Effector memory CD4-positive, alpha-beta T cell (primary cell): ENCODE measurements at regions not wholly inside any gene's neighbourhood (a gene's known extent, or its start where the extent isn't known, plus 50 kb on each side); places are given as distances from the start of the nearest gene placed in this dataset.

ENCODE experiments used
- DNase-seq, 3 donors: peaks; one replicate each; pipeline ENCODE4 v3.0.0-alpha.2; 2020
- H3K27ac ChIP-seq: 2 replicates; pipeline ENCODE4 v1.7.0; 2013; ENCODE audit warnings: mild to moderate bottlenecking, low read length, moderate library complexity; ENCODE audit not compliant: insufficient read depth, poor library complexity, severe bottlenecking
- H3K27me3 ChIP-seq: replicated peaks from 2 replicates; pipeline ENCODE4 v1.7.0; 2013; ENCODE audit warnings: mild to moderate bottlenecking, low read length; ENCODE audit not compliant: insufficient read depth, control insufficient read depth, poor library complexity, severe bottlenecking
- H3K36me3 ChIP-seq: 2 replicates; pipeline ENCODE4 v1.7.0; 2013; ENCODE audit warnings: mild to moderate bottlenecking, low read length, moderate library complexity; ENCODE audit not compliant: control insufficient read depth, insufficient read depth
- H3K4me1 ChIP-seq: 2 replicates; pipeline ENCODE4 v1.7.0; 2013; ENCODE audit warnings: low read length, mild to moderate bottlenecking; ENCODE audit not compliant: control insufficient read depth, insufficient read depth, poor library complexity, severe bottlenecking
- H3K4me3 ChIP-seq: 2 replicates; pipeline ENCODE4 v1.7.0; 2013; ENCODE audit warnings: low read length, low read depth, mild to moderate bottlenecking; ENCODE audit not compliant: insufficient read depth, poor library complexity, severe bottlenecking
- H3K9me3 ChIP-seq: 2 replicates; pipeline ENCODE4 v1.7.0; 2013; ENCODE audit warnings: mild to moderate bottlenecking, low read length, moderate library complexity; ENCODE audit not compliant: control insufficient read depth

DNA sequence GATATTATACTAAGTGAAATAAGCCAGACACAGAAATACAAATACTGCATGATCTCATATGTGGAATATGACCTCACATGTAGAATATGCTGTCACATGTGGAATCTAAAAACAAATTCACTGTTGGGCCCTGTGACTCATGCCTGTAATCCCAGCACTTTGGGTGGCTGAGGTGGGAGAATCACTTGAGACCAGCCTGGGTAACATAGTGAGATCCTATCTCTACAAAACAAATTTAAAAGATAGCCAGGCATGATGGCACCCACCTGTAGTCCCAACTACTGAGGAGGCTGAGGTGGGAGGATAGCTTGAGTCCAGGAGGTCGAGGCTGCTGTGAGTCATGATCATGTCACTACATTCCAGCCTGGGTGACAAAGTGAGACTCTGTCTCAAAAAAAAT lies 160.3 kb downstream of the PTEN start:
- H3K4me3 ChIP-seq: no peak overlapping the region
- no peaks in the 10 kb centered on the region for H3K36me3 ChIP-seq
- H3K27me3 ChIP-seq: no peaks in the 10 kb centered on the region
- DNase-seq: no peak
- no peak overlapping the region for H3K27ac ChIP-seq
- H3K4me1 ChIP-seq: no peaks in the 10 kb centered on the region
- no peaks in the 10 kb centered on the region for H3K9me3 ChIP-seq

DNA sequence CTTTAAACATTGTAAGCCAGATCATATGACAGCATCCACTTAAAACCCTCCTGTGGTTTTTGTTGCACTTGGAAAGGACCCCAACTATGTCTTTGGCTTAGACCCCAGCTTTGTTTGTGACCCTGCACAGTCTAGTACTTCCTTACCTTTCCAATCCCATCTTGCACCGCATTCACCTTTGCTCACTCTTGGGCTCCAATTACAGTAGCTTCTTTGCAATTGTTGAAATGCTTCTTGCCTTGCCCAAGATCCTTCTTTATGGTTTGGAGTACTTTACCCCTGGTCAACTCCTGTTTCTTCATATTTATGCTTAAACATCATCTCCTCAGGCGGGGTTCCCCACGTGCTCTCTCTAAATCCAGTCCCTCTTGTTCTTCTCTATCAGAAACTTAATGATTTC lies 162.6 kb downstream of the PTEN start:
- Histone ChIP-seq H3K36me3 (no peaks in the 10 kb centered on the region), H3K27me3 (no peaks in the 10 kb centered on the region), H3K4me1 (no peaks in the 10 kb centered on the region), H3K9me3 (no peaks in the 10 kb centered on the region), H3K4me3 (no peak overlapping the region), H3K27ac (no peak overlapping the region)
- DNase-seq: no peak

DNA sequence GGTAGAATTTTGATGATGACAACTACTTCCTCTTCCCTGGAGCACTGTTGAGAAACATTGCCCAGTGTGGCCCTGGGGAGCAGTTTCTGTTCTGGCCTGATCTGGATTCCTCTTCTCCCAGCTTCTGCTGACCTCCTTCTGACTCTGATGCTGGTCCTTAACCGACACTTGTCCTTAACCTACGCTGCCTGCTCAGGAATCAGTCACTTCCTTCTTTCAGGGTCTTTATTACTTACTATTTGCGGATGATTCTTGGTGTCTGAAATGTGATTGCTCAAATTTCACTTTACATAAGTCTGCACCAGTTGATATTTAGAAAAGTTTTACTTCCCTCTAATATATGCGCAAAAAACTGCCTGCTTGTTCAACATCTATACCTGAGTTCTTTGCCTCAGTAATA lies 164.1 kb downstream of the PTEN start:
- H3K27ac ChIP-seq: no peak overlapping the region
- no peaks in the 10 kb centered on the region for H3K4me1 ChIP-seq
- DNase-seq: no peak
- H3K27me3 ChIP-seq: no peaks in the 10 kb centered on the region
- H3K4me3 ChIP-seq: no peak overlapping the region
- no peaks in the 10 kb centered on the region for H3K36me3 ChIP-seq
- no peaks in the 10 kb centered on the region for H3K9me3 ChIP-seq

DNA sequence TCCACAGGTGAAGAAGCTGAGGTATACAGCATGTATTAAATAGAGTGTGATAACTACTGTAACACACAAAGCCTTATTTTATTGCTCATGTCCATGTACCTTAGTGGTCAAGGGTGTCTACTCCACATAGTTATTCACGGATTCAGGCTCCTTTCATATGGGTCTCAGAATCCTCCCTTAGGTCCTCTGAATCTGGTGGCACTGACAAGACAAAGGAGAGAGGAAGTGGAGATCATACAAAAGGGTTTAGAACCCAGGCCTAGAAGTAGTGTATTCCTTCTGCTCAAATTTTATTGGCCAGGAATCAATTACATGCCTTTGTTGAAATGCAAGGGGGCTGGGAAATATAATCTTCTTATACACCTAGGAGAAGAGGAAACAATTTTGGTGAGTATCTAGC lies 164.6 kb downstream of the PTEN start:
- Histone ChIP-seq H3K27ac (no peak overlapping the region), H3K9me3 (no peaks in the 10 kb centered on the region), H3K4me3 (no peak overlapping the region), H3K4me1 (no peaks in the 10 kb centered on the region), H3K27me3 (no peaks in the 10 kb centered on the region), H3K36me3 (no peaks in the 10 kb centered on the region)
- DNase-seq: no peak

DNA sequence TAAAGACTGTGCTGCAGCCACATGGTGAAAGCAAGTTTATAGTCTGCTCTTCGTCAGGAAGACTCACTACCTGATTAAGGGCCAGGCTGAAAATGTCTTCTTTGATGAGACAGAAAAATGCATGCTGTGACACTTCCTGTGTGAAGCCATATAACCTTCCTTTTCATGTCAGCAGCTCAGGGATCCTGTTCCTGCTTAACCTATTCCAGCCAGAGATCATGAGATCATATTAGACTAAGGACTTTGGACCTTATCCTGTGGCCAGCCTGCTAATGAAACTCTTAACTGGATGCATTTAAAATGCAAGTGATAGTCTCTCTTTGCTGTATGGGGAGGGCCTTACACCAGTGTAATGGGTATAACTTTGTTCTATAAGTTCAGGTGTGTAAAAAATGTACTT lies 165.2 kb downstream of the PTEN start:
- DNase-seq: no peak
- H3K36me3 ChIP-seq: no peaks in the 10 kb centered on the region
- H3K27me3 ChIP-seq: no peaks in the 10 kb centered on the region
- no peaks in the 10 kb centered on the region for H3K9me3 ChIP-seq
- H3K4me3 ChIP-seq: no peak overlapping the region
- H3K4me1 ChIP-seq: no peaks in the 10 kb centered on the region
- H3K27ac ChIP-seq: no peak overlapping the region

DNA sequence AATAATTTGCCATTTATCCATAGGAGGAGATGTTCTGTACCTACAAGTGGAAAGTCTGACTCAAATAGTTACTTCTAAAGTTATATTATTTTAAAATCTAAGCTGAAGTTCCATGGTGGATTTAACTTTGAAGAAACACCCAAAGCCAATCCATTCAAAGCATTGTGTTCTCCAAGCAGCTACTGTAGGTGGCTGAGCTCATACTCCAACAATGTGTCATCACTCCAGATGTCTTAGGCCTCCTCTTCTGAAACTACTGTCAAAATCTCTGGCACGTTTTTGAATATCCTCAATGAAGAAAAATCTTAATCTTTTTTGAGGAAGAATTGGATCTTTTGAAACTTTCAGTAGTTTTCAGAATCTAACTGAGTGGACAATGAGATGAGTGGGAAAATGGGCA lies 169.1 kb downstream of the PTEN start:
- Histone ChIP-seq H3K4me1 (no peaks in the 10 kb centered on the region), H3K4me3 (no peak overlapping the region), H3K27me3 (no peaks in the 10 kb centered on the region), H3K36me3 (no peaks in the 10 kb centered on the region), H3K27ac (no peak overlapping the region), H3K9me3 (no peaks in the 10 kb centered on the region)
- no peak for DNase-seq

DNA sequence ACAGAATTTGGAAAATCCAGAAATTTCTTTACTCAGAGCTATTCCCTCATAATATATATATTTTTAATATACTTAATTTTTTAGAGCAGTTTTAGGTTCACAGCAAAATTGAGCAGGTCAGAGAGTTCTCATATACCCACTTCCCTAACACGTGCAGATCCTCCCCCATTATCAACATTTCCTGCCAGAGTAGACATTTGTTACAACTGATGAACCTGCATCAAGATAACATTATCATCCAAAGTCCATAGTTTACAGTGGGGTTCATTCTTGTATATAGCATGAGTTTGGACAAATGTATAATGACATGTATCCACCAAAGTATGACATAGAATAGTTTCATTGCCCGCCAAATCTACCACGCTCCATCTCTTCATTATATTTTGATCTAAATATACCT lies 170.0 kb downstream of the PTEN start:
- Histone ChIP-seq H3K27me3 (no peaks in the 10 kb centered on the region), H3K9me3 (no peaks in the 10 kb centered on the region), H3K36me3 (no peaks in the 10 kb centered on the region), H3K4me3 (no peak overlapping the region), H3K27ac (no peak overlapping the region), H3K4me1 (no peaks in the 10 kb centered on the region)
- no peak for DNase-seq

DNA sequence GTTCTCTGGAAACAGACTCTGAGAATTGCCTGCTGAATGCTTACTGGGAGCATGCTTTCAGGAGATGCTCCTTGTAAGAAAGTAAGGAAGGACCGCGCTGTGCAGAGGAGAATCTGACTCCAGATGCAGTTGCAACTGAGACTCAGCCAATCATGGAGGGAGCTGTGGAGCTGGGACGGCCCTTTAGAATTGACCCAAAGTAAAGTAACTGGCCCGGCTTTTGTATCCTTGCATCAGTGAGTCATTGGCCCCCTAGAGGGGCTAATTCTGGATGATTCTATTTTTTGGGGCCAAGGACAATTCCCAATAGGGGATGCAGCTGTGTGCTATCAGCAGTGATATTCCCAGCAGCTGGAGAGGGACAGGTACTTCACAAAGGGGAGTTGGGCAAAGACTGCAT lies 170.4 kb downstream of the PTEN start:
- no peak for DNase-seq
- Histone ChIP-seq H3K27ac (no peak overlapping the region), H3K4me1 (no peaks in the 10 kb centered on the region)

DNA sequence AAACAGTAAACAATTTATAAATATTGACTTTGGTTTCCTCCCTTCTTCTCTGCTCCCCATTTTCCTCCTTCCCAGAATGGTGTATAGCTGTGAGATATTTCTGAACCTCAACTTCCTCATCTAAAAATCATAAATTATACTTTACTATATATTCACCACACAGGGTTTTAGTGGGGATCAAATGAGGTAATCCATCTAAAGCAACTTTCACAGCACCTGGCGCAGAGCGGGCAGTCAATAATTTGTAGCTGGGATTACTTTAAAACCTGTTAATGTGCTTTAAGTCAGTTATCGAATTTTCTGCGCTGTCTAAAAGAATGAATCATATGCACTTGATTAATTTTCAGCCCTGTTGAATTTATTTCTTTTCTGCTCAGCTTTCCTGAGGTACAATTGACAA lies 172.7 kb downstream of the PTEN start:
- H3K4me3 ChIP-seq: no peak overlapping the region
- H3K27me3 ChIP-seq: no peaks in the 10 kb centered on the region
- no peak for DNase-seq
- no peak overlapping the region for H3K27ac ChIP-seq
- H3K4me1 ChIP-seq: no peaks in the 10 kb centered on the region
- no peaks in the 10 kb centered on the region for H3K9me3 ChIP-seq
- H3K36me3 ChIP-seq: no peaks in the 10 kb centered on the region

More for the DNA sequence above, 170.4 kb downstream of the PTEN start:
- H3K4me3 ChIP-seq: no peak overlapping the region
- no peaks in the 10 kb centered on the region for H3K36me3 ChIP-seq
- H3K27me3 ChIP-seq: no peaks in the 10 kb centered on the region
- no peaks in the 10 kb centered on the region for H3K9me3 ChIP-seq

DNA sequence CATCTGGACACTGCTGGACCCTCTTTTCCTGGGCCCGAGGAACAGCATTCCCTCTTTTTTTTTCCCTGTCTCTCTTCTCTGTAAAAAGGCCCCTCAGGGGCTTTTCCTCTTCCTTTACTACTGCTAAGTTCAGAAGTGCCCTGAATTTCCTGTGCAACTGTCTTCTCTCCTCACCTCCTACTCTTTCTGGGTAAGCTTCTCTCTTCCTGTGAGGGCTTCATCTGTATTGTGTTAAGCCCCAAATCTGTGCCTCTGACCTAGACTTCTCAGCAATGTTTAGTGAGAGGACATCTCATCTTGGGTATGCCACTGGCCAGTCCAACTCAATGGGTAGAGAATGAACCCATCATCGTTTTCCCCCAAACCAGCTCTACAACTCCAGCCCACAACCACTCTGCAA lies 174.2 kb downstream of the PTEN start:
- no peaks in the 10 kb centered on the region for H3K36me3 ChIP-seq
- DNase-seq: no peak
- no peaks in the 10 kb centered on the region for H3K9me3 ChIP-seq
- H3K4me3 ChIP-seq: no peak overlapping the region
- H3K27me3 ChIP-seq: no peaks in the 10 kb centered on the region
- H3K4me1 ChIP-seq: no peaks in the 10 kb centered on the region
- no peak overlapping the region for H3K27ac ChIP-seq

DNA sequence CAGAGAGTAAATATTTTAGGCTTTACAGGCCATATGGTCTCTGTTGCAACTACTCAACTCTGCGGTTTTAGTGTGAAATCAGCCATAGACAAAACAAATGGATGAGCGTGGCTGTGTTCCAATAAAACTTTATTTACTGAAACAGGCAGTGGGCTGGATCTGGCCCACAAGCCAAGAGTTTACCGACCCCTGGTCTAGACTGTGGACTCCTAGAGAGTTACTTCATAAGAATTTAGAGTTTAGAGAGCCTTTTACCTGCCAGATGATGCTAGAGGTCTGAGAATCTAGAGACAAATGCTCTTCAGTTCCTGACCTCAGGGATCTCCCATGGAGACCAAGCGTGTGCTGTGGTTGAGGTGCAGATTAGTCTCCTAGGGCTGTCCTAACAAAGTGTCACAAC lies 174.8 kb downstream of the PTEN start:
- no peaks in the 10 kb centered on the region for H3K27me3 ChIP-seq
- no peak overlapping the region for H3K4me3 ChIP-seq
- H3K4me1 ChIP-seq: no peaks in the 10 kb centered on the region
- DNase-seq: no peak
- no peaks in the 10 kb centered on the region for H3K9me3 ChIP-seq
- no peak overlapping the region for H3K27ac ChIP-seq
- no peaks in the 10 kb centered on the region for H3K36me3 ChIP-seq
